ENCODE measurements at regions not wholly inside any gene's neighbourhood (a gene's known extent, or its start where the extent isn't known, plus 50 kb on each side); places are given as distances from the start of the nearest gene placed in this dataset.

- no peaks in the 10 kb centered on the region for H3K4me1 ChIP-seq (ENCODE audit: control insufficient read depth in 1 of 2, insufficient read depth in 2 of 2, low read length in 2 of 2)
- no peaks in the 10 kb centered on the region for H3K36me3 ChIP-seq (replicated peaks in 1 of 2; ENCODE audit: control insufficient read depth in 1 of 2, insufficient read depth in 2 of 2, low read length in 2 of 2)
- Mint-ChIP-seq H3K4me3 (no peak overlapping the region), H3K27ac (no peak overlapping the region), H3K27me3 (ENCODE audit: low read depth in 3 of 3) (peaks cover 0 to 3% (median 0%) of the 10 kb centered on the region in 3 donors), H3K9me3 (peaks cover 27 to 48% (median 35%) of the 10 kb centered on the region in 7 donors), H3K4me1 (no peaks in the 10 kb centered on the region), H3K36me3 (no peaks in the 10 kb centered on the region)
- TF ChIP-seq CTCF (IDR thresholded peaks at IDR 0.05), result no peak
- H2AFZ ChIP-seq (ENCODE audit: insufficient read depth, low read depth, low read length, poor library complexity, severe bottlenecking), result no peak overlapping the region
- WGBS (ENCODE audit: insufficient coverage), result 94% methylated on average over 2 of the region's 3 CpGs
- H3K27ac ChIP-seq (ENCODE audit: low read depth in 1 of 2, low read length in 2 of 2), result no peak overlapping the region
- H3K9ac ChIP-seq (ENCODE audit: insufficient read depth, low read length, poor library complexity, severe bottlenecking), result no peak overlapping the region
- no peak overlapping the region for H3K4me2 ChIP-seq (replicated peaks; ENCODE audit: extremely low read depth, low read length, poor library complexity, severe bottlenecking)
- H3K9me3 ChIP-seq (replicated peaks in 1 of 2; ENCODE audit: control insufficient read depth in 1 of 2, insufficient read depth in 1 of 2, low read length in 2 of 2), result peaks cover 26 to 32% of the 10 kb centered on the region in 2 donors
- no peaks in the 10 kb centered on the region for H4K20me1 ChIP-seq (ENCODE audit: insufficient read depth, low read length)
- H3K27me3 ChIP-seq (ENCODE audit: control insufficient read depth in 2 of 2, insufficient read depth in 2 of 2, low read length in 2 of 2), result no peaks in the 10 kb centered on the region
- no peaks in the 10 kb centered on the region for H3K79me2 ChIP-seq (ENCODE audit: insufficient read depth, low read length)
- H3K4me3 ChIP-seq (replicated peaks in 1 of 3; ENCODE audit: low read depth in 2 of 3, low read length in 3 of 3), result no peak overlapping the region
- intact Hi-C loops (cut with micrococcal nuclease), result no loop called here
- no peak for DNase-seq
Observed at GRCh38 chr1:43104027-43104763, 67.9 kb downstream of the EBNA1BP2 start.

GRCh38 chr1:43101061-43101460, 71.0 kb downstream of the EBNA1BP2 start:
- no peak overlapping the region for H3K27ac Mint-ChIP-seq
- H3K27me3 Mint-ChIP-seq (ENCODE audit: low read depth in 3 of 3), result peaks cover 0 to 3% (median 3%) of the 10 kb centered on the region in 3 donors
- H3K4me1 Mint-ChIP-seq, result no peaks in the 10 kb centered on the region
- WGBS (ENCODE audit: insufficient coverage), result 100% methylated on average over 2 of the region's 2 CpGs
- Histone ChIP-seq H2AFZ (ENCODE audit: insufficient read depth, low read depth, low read length, poor library complexity, severe bottlenecking) (no peak overlapping the region), H3K4me1 (ENCODE audit: control insufficient read depth in 1 of 2, insufficient read depth in 2 of 2, low read length in 2 of 2) (no peaks in the 10 kb centered on the region), H3K79me2 (ENCODE audit: insufficient read depth, low read length) (no peaks in the 10 kb centered on the region), H3K9me3 (replicated peaks in 1 of 2; ENCODE audit: control insufficient read depth in 1 of 2, insufficient read depth in 1 of 2, low read length in 2 of 2) (peaks cover 13 to 17% of the 10 kb centered on the region in 2 donors), H3K4me2 (replicated peaks; ENCODE audit: extremely low read depth, low read length, poor library complexity, severe bottlenecking) (no peak overlapping the region), H3K36me3 (replicated peaks in 1 of 2; ENCODE audit: control insufficient read depth in 1 of 2, insufficient read depth in 2 of 2, low read length in 2 of 2) (no peaks in the 10 kb centered on the region), H4K20me1 (ENCODE audit: insufficient read depth, low read length) (no peaks in the 10 kb centered on the region), H3K27ac (ENCODE audit: low read depth in 1 of 2, low read length in 2 of 2) (no peak overlapping the region), H3K27me3 (ENCODE audit: control insufficient read depth in 2 of 2, insufficient read depth in 2 of 2, low read length in 2 of 2) (no peaks in the 10 kb centered on the region), H3K4me3 (replicated peaks in 1 of 3; ENCODE audit: low read depth in 2 of 3, low read length in 3 of 3) (no peak overlapping the region), H3K9ac (ENCODE audit: insufficient read depth, low read length, poor library complexity, severe bottlenecking) (no peak overlapping the region)
- no peak overlapping the region for H3K4me3 Mint-ChIP-seq
- peaks cover 13 to 23% (median 15%) of the 10 kb centered on the region in 7 donors for H3K9me3 Mint-ChIP-seq
- DNase-seq, result no peak
- no peaks in the 10 kb centered on the region for H3K36me3 Mint-ChIP-seq
- intact Hi-C loops (cut with micrococcal nuclease), result no loop called here
- TF ChIP-seq CTCF (IDR thresholded peaks at IDR 0.05), result no peak

Measured in CD14-positive monocyte (primary cell).